ENCODE measurements at regions not wholly inside any gene's neighbourhood (a gene's known extent, or its start where the extent isn't known, plus 50 kb on each side); places are given as distances from the start of the nearest gene placed in this dataset.

DNA sequence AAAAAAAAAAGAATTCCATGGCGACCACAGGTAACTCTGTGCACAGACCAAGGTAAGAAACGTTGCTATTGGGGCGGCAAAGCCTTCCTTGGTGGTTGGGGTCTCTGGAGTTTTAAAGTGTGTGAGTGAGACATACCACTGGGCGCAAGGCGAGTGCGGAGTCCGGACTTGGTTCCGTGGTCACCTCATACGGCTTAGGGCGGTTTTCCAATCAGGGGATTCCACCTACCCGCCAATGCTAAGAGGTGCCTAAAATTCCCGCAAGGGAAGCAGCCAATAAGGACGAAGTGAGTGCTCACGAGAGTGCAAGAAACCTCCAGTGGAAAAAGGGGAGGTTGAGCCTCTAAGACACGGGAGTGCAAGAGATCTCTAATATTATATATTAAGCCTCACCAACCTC is 68.6 kb upstream of the PRSS16 start:
- H3K9ac ChIP-seq (ENCODE audit: low read depth in 1 of 2, low read length in 2 of 2) = no peak overlapping the region
- TF ChIP-seq GABPA (IDR thresholded peaks at IDR 0.05 in 1 of 2, conservative IDR thresholded peaks at IDR 0.05 in 1 of 2) (no peak), RXRA (IDR thresholded peaks at IDR 0.05) (no peak), SP1 (IDR thresholded peaks at IDR 0.05) (no peak), JUND (IDR thresholded peaks at IDR 0.05) (no peak), RAD21 (IDR thresholded peaks at IDR 0.05) (no peak), FOXA2 (IDR thresholded peaks at IDR 0.05) (no peak), TAF1 (conservative IDR thresholded peaks at IDR 0.05) (no peak), FOXA1 (IDR thresholded peaks at IDR 0.05) (no peak), HNF4A (conservative IDR thresholded peaks at IDR 0.05) (no peak)
- TF ChIP-seq, protein P1, sequence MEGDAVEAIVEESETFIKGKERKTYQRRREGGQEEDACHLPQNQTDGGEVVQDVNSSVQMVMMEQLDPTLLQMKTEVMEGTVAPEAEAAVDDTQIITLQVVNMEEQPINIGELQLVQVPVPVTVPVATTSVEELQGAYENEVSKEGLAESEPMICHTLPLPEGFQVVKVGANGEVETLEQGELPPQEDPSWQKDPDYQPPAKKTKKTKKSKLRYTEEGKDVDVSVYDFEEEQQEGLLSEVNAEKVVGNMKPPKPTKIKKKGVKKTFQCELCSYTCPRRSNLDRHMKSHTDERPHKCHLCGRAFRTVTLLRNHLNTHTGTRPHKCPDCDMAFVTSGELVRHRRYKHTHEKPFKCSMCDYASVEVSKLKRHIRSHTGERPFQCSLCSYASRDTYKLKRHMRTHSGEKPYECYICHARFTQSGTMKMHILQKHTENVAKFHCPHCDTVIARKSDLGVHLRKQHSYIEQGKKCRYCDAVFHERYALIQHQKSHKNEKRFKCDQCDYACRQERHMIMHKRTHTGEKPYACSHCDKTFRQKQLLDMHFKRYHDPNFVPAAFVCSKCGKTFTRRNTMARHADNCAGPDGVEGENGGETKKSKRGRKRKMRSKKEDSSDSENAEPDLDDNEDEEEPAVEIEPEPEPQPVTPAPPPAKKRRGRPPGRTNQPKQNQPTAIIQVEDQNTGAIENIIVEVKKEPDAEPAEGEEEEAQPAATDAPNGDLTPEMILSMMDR (IDR thresholded peaks at IDR 0.05; ENCODE audit: low read depth, low read length, missing input control) = no peak
- TF ChIP-seq, protein P2, sequence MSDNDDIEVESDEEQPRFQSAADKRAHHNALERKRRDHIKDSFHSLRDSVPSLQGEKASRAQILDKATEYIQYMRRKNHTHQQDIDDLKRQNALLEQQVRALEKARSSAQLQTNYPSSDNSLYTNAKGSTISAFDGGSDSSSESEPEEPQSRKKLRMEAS (IDR thresholded peaks at IDR 0.05) = no peak
- TF ChIP-seq, protein P3, sequence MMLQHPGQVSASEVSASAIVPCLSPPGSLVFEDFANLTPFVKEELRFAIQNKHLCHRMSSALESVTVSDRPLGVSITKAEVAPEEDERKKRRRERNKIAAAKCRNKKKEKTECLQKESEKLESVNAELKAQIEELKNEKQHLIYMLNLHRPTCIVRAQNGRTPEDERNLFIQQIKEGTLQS (IDR thresholded peaks at IDR 0.05) = no peak
- TF ChIP-seq, protein P4, sequence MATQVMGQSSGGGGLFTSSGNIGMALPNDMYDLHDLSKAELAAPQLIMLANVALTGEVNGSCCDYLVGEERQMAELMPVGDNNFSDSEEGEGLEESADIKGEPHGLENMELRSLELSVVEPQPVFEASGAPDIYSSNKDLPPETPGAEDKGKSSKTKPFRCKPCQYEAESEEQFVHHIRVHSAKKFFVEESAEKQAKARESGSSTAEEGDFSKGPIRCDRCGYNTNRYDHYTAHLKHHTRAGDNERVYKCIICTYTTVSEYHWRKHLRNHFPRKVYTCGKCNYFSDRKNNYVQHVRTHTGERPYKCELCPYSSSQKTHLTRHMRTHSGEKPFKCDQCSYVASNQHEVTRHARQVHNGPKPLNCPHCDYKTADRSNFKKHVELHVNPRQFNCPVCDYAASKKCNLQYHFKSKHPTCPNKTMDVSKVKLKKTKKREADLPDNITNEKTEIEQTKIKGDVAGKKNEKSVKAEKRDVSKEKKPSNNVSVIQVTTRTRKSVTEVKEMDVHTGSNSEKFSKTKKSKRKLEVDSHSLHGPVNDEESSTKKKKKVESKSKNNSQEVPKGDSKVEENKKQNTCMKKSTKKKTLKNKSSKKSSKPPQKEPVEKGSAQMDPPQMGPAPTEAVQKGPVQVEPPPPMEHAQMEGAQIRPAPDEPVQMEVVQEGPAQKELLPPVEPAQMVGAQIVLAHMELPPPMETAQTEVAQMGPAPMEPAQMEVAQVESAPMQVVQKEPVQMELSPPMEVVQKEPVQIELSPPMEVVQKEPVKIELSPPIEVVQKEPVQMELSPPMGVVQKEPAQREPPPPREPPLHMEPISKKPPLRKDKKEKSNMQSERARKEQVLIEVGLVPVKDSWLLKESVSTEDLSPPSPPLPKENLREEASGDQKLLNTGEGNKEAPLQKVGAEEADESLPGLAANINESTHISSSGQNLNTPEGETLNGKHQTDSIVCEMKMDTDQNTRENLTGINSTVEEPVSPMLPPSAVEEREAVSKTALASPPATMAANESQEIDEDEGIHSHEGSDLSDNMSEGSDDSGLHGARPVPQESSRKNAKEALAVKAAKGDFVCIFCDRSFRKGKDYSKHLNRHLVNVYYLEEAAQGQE (IDR thresholded peaks at IDR 0.05) = no peak
- H3K36me3 ChIP-seq (ENCODE audit: control insufficient read depth in 4 of 4, insufficient read depth in 3 of 4, low read depth in 1 of 4, low read length in 3 of 4) = no peaks in the 10 kb centered on the region
- 43% methylated on average over 15 of the region's 15 CpGs for WGBS
- DNase-seq (ENCODE audit: low spot score) = no peak
- H3K4me3 ChIP-seq (ENCODE audit: low read depth in 1 of 3, low read length in 3 of 3) = no peak overlapping the region
- no peaks in the 10 kb centered on the region for H3K9me3 ChIP-seq (ENCODE audit: control insufficient read depth in 4 of 4, low read length in 3 of 4)
- no peaks in the 10 kb centered on the region for H3K27me3 ChIP-seq (ENCODE audit: control insufficient read depth in 4 of 4, insufficient read depth in 4 of 4, low read length in 3 of 4)
- H3K4me1 ChIP-seq (ENCODE audit: control insufficient read depth in 4 of 4, insufficient read depth in 4 of 4, low read length in 3 of 4) = peaks cover 2 to 10% (median 7%) of the 10 kb centered on the region in 4 donors
- H3K27ac ChIP-seq (ENCODE audit: low read depth in 1 of 2, low read length in 2 of 2) = no peak overlapping the region

DNA sequence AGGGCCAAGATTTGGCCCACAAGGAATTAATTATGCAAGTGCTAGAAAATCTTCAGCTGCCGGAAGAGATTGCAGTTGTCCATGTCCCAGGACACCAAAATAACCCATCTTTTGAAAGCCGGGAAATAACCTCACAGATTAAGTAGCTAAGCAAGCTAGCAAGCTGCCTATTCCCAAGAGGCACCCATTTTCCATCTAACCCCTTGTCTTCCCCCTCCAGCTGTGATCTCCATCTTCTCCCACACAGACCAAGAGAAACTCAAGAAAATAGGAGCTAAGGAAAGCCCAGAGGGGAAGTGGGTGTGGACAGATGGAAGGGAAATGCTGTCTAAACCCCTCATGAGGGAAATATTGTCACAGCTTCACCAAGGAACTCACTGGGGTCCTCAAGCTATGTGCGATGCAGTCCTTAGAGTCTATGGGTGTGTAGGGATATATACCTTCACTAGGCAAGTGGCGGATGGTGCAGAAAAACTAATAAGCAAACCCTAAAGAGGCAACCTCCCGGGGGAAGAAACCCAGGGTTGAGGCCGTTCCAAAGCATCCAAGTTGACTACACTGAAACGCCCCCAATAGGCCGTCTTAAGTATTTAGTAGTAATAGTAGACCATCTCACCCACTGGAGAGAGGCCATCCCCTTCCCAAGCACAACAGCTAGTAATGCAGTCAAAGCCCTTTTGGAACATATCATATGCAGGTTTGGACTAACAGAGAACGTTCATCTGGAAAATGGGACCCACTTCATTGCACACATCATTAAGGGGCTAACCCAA is 64.3 kb upstream of the PRSS16 start:
- WGBS = 80% methylated on average over 9 of the region's 9 CpGs
- Histone ChIP-seq H3K36me3 (ENCODE audit: control insufficient read depth in 4 of 4, insufficient read depth in 3 of 4, low read depth in 1 of 4, low read length in 3 of 4) (no peaks in the 10 kb centered on the region), H3K9me3 (ENCODE audit: control insufficient read depth in 4 of 4, low read length in 3 of 4) (no peaks in the 10 kb centered on the region), H3K4me3 (ENCODE audit: low read depth in 1 of 3, low read length in 3 of 3) (no peak overlapping the region), H3K9ac (ENCODE audit: low read depth in 1 of 2, low read length in 2 of 2) (no peak overlapping the region), H3K27me3 (ENCODE audit: control insufficient read depth in 4 of 4, insufficient read depth in 4 of 4, low read length in 3 of 4) (no peaks in the 10 kb centered on the region), H3K27ac (ENCODE audit: low read depth in 1 of 2, low read length in 2 of 2) (no peak overlapping the region), H3K4me1 (ENCODE audit: control insufficient read depth in 4 of 4, insufficient read depth in 4 of 4, low read length in 3 of 4) (peaks cover 0 to 6% (median 5%) of the 10 kb centered on the region in 4 donors)
- DNase-seq (ENCODE audit: low spot score) = no peak
- TF ChIP-seq, protein P4 (IDR thresholded peaks at IDR 0.05) = no peak
